Left lung (tissue), 4 donors: ENCODE measurements at regions not wholly inside any gene's neighbourhood (a gene's known extent, or its start where the extent isn't known, plus 50 kb on each side); places are given as distances from the start of the nearest gene placed in this dataset.
A peak's percentile ranks its signal among the peaks of the same experiment; 100 is the strongest.

Experiments used
- ATAC-seq: fragments of 200-7000 bp; cut with Tn5 transposase; one replicate; pipeline ENCODE4 v1.9.1; 2020; ENCODE audit warnings: moderate library complexity
- DNase-seq, 4 donors: peaks; one replicate each; pipeline ENCODE4 v3.0.0-alpha.2; 2013 to 2020
- H3K27ac ChIP-seq, 2 donors: fragments of 200-600 bp; sonication (generic) in 1 of 2; one replicate each; pipeline versions ENCODE4 v1.5.0 to v1.8.0; 2020 to 2021
- H3K27me3 ChIP-seq, 2 donors: fragments of 200-600 bp; sonication (generic) in 1 of 2; one replicate each; pipeline versions ENCODE4 v1.5.0 to v1.8.0; 2020 to 2021
- H3K36me3 ChIP-seq, 2 donors: fragments of 200-600 bp; sonication (generic) in 1 of 2; one replicate each; pipeline versions ENCODE4 v1.5.0 to v1.8.0; 2020 to 2021
- H3K4me1 ChIP-seq, 2 donors: fragments of 200-600 bp; one replicate each; pipeline ENCODE4 v1.8.0; 2021
- H3K4me3 ChIP-seq, 2 donors: fragments of 200-600 bp; sonication (generic) in 1 of 2; one replicate each; pipeline versions ENCODE4 v1.5.0 to v1.8.0; 2020 to 2021; ENCODE audit warnings: mild to moderate bottlenecking in 1 of 2
- H3K9me3 ChIP-seq, 2 donors: fragments of 200-600 bp; sonication (generic) in 1 of 2; one replicate each; pipeline versions ENCODE4 v1.5.0 to v1.8.0; 2020 to 2021
- CTCF ChIP-seq, 2 donors: fragments of 200-600 bp; sonication (generic) in 1 of 2; IDR thresholded peaks; one replicate each; pipeline versions ENCODE4 v1.5.0 to v1.8.0; 2021; ENCODE audit warnings: antibody characterized with exemption in 2 of 2
- intact Hi-C, 2 donors: fragments of 100-400 bp; cut with DNase I; formaldehyde crosslinking; loops; one replicate each; pipeline versions ENCODE4 v1.11.2 to v1.14.2; 2022
- donor health status: DM: no; HTN: yes; CAD: no.
- donor health status: DM: no; HTN: no; CAD: no.

GRCh38 chr4:126756050-126756829 is 876.5 kb upstream of the INTU start:
- no peak for TF ChIP-seq CTCF (IDR thresholded peaks at IDR 0.05)
- Histone ChIP-seq H3K9me3 (no peaks in the 10 kb centered on the region), H3K27me3 (no peaks in the 10 kb centered on the region), H3K36me3 (no peaks in the 10 kb centered on the region), H3K27ac (no peak overlapping the region), H3K4me3 (no peak overlapping the region), H3K4me1 (no peaks in the 10 kb centered on the region)
- DNase-seq (peak in 1 of 4 donors; percentile 21), ATAC-seq (peak; percentile 70)
- intact Hi-C loops: no loop called here

GRCh38 chr4:126757219-126757618 is 875.5 kb upstream of the INTU start:
- DNase-seq: no peak

GRCh38 chr4:126758493-126758892 is 874.3 kb upstream of the INTU start:
- intact Hi-C loops: no loop called here
- DNase-seq (no peak), ATAC-seq (no peak)
- no peak overlapping the region for H3K4me3 ChIP-seq
- no peaks in the 10 kb centered on the region for H3K9me3 ChIP-seq
- H3K27ac ChIP-seq: no peak overlapping the region
- H3K36me3 ChIP-seq: no peaks in the 10 kb centered on the region
- TF ChIP-seq CTCF (IDR thresholded peaks at IDR 0.05): no peak
- H3K27me3 ChIP-seq: no peaks in the 10 kb centered on the region
- no peaks in the 10 kb centered on the region for H3K4me1 ChIP-seq

More at GRCh38 chr4:126757219-126757618, 875.5 kb upstream of the INTU start:
- H3K36me3 ChIP-seq: no peaks in the 10 kb centered on the region
- intact Hi-C loops: no loop called here
- no peaks in the 10 kb centered on the region for H3K27me3 ChIP-seq
- ATAC-seq: no peak
- no peaks in the 10 kb centered on the region for H3K9me3 ChIP-seq
- H3K4me3 ChIP-seq: no peak overlapping the region
- no peak for TF ChIP-seq CTCF (IDR thresholded peaks at IDR 0.05)
- H3K4me1 ChIP-seq: no peaks in the 10 kb centered on the region
- H3K27ac ChIP-seq: no peak overlapping the region

GRCh38 chr4:126761947-126762662 is 870.7 kb upstream of the INTU start:
- Histone ChIP-seq H3K36me3 (no peaks in the 10 kb centered on the region), H3K4me3 (no peak overlapping the region), H3K27me3 (no peaks in the 10 kb centered on the region), H3K27ac (no peak overlapping the region), H3K4me1 (no peaks in the 10 kb centered on the region), H3K9me3 (no peaks in the 10 kb centered on the region)
- no peak for TF ChIP-seq CTCF (IDR thresholded peaks at IDR 0.05)
- ATAC-seq (no peak), DNase-seq (no peak)
- intact Hi-C loops: no loop called here

- no peaks in the 10 kb centered on the region for H3K27me3 ChIP-seq
- DNase-seq (no peak), ATAC-seq (no peak)
- no peaks in the 10 kb centered on the region for H3K4me1 ChIP-seq
- H3K9me3 ChIP-seq: no peaks in the 10 kb centered on the region
- TF ChIP-seq CTCF (IDR thresholded peaks at IDR 0.05): no peak
- H3K4me3 ChIP-seq: no peak overlapping the region
- H3K36me3 ChIP-seq: no peaks in the 10 kb centered on the region
- intact Hi-C loops: no loop called here
- no peak overlapping the region for H3K27ac ChIP-seq
Measured at GRCh38 chr4:126762663-126763247, 870.0 kb upstream of the INTU start.
